NCI-H2196 (cell line): ENCODE measurements at regions not wholly inside any gene's neighbourhood (a gene's known extent, or its start where the extent isn't known, plus 50 kb on each side); places are given as distances from the start of the nearest gene placed in this dataset.

Experiments used
- DNase-seq: peaks from one replicate; lab custom pipeline; 2025; ENCODE audit not compliant: unreplicated experiment; lab: John Stamatoyannopoulos, UW

DNA sequence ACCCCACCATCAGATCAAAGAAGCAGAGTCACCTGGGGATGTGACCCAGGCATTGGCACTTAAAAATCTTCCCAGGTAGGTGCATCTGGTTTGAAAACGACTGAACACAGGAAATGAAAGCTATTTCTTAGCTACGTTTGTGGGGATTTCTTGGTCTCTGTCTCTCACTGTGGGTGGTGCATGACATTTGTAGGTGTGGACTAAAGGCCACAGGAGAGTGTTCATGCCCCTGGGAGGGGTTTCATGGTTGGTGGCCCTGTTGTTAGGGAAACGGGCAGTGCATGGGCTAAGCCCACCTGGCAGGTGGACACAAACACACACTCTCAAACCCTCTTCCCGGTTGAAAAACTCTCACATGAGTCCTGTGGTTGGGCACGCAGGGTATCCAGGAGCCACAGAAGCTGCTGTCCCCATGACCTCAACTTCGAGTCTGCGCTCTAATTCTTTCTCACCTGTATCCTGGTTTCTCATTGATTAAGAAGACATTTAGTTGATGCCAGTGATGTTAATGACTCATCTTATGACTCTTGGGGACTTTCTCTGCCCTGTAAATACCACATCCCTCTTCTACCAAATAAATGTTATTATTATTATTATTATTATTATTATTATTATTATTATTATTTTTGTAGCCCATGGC lies 119.4 kb downstream of the MRPS6 start:
- DNase-seq = no peak

- no peak for DNase-seq
Measured at GRCh38 chr21:34195335-34195734, 122.0 kb downstream of the MRPS6 start.

- DNase-seq = no peak
Measured at GRCh38 chr21:34196996-34197395, 123.6 kb downstream of the MRPS6 start.

DNA sequence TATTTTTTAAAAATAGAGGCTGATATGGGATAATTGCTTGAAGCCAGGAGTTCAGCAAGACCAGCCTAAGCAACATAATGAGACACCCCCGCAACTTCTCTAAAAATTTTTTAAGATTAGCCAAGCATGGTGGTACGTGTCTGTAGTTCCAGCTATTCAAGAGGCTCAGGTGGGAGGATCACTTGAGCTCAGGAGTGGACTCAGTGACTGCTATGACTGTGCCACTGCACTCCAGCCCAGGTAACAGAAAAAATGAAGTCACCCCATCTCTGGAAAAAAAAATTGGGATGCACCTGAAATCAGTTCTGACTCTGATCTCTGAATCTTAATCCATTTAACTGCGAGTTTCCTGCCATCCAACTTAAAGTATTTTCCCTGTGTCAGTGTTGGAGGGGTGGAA lies 124.2 kb downstream of the MRPS6 start:
- DNase-seq = no peak

DNA sequence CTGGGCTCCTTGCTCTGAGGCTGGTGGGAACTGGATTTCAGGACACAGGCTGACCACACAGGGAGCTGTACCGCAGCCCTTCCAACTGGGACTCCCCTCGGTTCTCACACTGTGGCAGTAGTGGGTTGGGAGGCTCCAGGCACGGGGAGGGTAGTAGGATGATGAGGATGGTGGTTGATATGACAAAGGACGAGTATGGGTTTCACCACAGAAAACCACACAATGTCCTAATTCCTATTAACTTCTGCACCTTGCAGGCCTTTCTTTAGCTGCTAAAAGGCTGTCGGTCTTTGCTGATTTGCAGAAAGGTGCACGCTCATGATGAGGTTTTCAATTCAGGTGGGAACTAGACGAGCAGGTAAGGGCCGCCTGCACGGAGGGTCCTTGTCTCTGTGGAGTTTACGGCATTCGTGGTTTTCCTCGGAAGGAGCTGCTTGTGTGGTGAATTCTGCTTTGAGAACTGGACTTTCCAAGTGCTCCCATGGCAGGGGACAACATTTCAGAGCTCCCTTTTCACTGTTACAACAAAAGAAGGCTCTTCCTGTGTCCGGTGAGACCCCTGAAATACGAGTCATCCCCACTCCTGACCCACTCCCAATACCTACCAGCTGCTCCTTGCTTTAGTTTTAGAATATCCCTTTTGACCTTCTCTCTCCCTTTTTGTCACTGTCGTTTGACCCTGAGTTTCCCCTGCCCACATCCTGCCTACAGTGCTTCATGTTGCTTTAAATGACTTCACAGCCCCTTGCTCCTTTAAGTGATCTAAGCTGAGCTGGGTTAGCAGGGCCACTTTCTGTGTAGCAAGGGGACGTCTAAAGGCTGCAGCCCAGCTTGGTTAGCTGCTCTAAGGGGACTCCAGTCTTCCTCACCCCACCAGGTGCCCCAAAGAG lies 125.1 kb downstream of the MRPS6 start:
- no peak for DNase-seq

GRCh38 chr21:34199121-34199910 lies 125.9 kb downstream of the MRPS6 start:
- DNase-seq = no peak

DNA sequence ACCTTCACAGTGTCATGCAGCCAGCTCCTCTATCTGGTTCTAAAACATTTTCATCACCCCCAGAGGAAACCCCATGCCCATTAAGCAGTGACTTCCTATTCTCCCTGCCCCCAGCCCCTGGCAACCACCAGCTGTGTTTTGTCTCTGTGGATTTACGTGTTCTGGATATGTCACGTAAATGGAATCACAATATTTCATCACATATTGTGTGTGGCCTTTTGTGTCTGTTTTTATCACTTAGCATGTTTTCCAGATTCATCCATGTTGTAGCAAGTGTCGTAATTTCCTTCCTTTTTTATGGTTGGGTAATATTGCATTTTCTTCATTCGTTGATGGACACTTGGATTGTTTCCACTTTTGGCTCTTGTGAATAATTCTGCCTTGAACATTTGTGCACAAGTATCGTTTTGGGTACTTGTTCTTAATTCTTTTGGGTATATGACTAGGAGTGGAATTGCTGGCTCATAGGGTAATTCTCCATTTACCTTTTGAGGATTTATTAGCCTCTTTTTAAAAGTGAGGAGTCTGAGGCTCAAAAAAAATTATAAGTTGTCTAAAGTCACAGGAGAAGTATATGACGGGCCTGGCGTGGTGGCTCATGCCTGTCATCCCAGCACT lies 127.0 kb downstream of the MRPS6 start:
- no peak for DNase-seq

- DNase-seq = no peak
Measured at GRCh38 chr21:34201001-34201400, 127.6 kb downstream of the MRPS6 start.

- no peak for DNase-seq
Measured at GRCh38 chr21:34201481-34201858, 128.1 kb downstream of the MRPS6 start.

- DNase-seq = no peak
Measured at GRCh38 chr21:34202553-34203372, 129.4 kb downstream of the MRPS6 start.

- no peak for DNase-seq
Measured at GRCh38 chr21:34203851-34204420, 130.6 kb downstream of the MRPS6 start.

DNA sequence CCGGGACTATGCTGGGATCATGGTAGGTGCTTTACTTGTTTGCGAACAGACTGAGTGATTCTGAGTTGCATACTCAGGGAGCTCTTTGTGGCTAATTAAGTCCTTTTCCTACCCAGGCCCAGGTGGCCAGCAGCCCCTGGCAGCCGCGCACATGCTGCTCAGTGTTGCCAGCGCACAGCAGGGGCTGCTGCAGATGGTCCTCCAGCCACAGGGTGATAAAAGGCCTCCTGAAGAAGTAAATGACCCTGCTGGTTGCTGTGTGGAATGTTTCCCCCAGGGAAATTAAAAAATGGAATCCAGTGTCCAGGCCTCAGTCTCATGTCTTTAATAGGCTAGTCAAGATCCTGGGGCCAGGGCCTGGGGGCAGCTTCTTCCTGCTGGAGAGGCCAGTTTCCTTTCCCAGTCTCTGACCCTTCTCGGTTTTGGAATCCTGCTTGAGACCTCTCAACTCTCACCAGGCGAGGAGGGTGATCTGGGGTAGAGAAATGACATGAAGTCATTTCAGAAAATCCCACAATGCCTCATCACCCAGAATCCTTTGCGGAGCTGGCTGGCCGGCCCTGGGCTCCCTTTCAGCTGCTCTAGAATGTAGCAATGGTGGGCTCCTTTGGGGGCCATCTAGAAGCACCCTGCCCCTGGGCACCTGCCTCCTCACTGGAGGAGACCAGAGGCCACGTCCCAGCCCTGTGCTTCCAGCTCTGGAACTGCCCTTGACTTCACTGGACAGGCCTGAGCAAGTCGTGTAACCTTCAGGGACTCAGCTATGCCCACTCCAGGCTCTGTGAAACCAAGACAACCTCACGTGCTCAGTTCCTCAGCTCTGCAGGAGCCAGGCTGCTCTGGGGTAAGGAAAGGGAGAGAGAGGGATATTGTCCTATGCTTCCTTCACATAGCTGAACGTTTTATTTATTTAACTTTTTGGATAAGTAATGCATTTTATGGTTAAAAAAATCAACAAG lies 131.4 kb downstream of the MRPS6 start:
- no peak for DNase-seq

DNA sequence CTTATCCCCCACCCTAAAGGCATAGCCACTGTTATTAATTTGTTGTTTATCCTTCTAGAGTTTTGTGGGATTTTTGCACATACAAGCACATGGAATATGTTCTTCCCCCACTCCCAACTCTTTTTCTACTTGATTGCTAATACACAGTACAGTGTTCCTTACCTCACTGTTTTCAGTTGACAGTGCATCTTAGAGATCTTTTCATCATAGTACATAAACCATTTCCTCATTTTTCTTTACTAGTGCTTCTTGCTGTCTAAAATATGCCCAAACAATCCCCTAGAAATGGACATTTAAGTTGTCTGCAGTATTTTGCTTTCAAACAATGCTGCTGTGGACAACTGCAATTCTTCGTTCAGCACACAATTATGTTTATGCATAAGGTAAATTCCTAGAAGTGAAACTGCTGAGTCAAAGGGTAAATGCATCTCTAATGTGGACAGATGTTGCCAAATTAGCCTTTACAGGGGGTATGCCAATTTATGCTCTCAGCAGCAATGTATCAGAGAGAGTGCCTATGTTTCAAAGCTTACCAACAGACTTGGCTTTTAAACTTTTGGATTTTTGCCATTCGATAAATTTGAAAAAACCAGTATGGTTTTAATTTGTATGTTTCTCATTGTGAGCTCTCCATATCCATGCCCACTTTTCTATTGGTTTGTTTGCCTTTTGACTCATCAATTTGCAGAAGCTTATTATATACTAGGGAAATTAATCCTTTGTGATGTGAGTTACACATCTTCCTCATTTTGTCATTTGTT lies 132.6 kb downstream of the MRPS6 start:
- DNase-seq = peak; percentile 20

GRCh38 chr21:34213959-34214358 lies 140.6 kb downstream of the MRPS6 start:
- DNase-seq = no peak

DNA sequence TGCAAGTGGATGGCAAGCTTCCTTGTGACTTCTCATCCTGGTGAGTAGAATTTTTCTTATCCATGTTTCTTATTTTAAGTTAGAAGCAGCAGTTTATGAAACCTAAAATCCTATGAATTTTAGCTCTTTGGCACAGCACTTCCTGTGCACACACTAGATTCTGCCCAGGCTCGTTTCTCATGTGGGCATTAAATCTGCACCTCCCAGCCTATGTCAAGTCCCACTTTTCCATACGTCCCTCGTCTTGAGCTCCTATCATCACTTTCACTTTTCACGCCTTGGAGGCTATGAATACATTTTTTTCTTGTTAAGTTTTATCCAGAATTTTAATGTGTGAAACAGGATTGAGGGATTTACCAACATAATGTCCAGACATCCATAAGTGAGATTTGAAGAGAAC lies 142.1 kb downstream of the MRPS6 start:
- no peak for DNase-seq

DNA sequence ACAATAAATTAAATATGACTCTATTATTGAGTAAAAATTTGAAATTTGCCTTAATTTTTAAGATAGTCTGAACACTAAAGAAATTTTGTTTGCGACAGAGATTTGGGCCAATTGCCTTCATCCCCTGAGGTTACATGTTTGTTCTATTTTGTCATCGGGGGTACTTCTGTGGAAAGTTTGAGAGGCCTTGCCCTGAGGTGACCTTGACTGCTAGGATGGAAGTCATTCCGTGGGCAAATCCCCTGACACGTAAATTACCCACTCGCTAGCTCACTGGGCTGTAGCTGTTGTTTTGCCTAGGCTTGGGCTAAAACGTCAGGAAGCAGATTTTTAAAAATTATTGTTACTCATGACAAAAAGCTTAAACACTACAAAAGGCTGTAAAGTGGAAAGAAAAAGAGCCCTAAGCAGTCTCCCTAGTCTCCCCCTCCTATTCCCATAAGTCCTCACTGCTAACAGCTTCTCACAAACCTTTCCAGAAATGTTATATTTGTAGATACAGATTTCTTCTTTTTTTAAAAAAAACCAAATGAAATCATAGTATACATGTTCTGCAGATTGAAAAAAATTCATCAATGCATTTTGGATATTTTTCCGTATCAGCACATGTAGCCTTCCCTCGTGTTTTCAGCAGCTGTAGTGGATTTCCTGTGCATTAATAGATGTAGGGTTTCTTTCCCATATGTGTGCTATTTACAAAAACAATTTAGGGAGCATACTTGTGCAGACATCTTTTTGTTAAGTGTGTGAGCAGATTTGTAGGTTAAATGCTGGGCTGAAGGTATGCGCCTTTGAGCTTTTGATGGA lies 142.7 kb downstream of the MRPS6 start:
- DNase-seq = no peak

DNA sequence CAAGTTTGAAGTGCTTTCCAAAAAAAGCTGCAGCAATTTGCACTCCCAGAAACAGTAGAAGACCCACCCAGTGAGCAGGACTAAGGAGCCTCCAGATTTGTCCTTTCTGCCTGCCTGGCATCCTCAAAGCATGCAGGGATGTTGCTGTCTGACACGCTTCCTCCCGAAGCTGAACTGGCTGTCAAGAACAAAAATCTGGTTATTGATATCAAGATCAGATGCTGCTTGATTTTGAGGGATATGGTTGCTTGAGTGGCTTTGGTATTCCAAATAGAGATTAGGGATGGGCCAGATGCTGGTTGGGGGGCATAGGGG lies 143.3 kb downstream of the MRPS6 start:
- no peak for DNase-seq

DNA sequence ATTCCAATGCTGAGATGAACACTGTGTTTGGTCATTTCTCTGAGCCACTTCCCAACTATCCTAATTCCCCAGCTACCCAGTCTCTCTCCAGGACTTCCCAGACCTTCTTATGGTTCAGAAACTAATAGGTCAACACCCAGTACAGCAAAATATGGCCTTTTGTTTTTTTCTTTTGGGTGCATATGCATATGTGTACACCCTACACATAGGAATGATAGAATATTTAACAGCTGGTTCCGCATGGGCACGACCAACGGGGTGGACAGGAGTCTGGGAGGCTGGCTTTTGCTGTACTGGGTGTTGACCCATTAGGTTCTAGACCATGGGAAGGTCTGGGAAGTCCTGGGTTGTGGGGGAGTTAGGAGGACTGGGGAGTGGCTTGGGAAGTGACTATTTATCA lies 143.9 kb downstream of the MRPS6 start:
- no peak for DNase-seq
